Esophagus squamous epithelium (tissue), 5 donors: ENCODE measurements at regions not wholly inside any gene's neighbourhood (a gene's known extent, or its start where the extent isn't known, plus 50 kb on each side); places are given as distances from the start of the nearest gene placed in this dataset.
"Not testable (repeated sequence)": the region's sequence is repeated elsewhere in the genome, so short reads cannot be mapped to it uniquely, and the experiment has no call there.

Experiments used
- DNase-seq: peaks from one replicate; lab custom pipeline; 2025; lab: John Stamatoyannopoulos, UW
- H3K27ac ChIP-seq, 4 donors: fragments of 200-600 bp; sonication (generic); one replicate each; pipeline ENCODE4 v1.5.1; 2016 to 2019; ENCODE audit warnings: mild to moderate bottlenecking in 1 of 4
- H3K27me3 ChIP-seq, 4 donors: fragments of 200-600 bp; sonication (generic); 1 replicate in 3 of 4; 2 replicates in 1 of 4; pipeline versions ENCODE4 v1.5.1 to v1.6.0; 2017 to 2021; ENCODE audit warnings: antibody characterized with exemption in 1 of 4
- H3K36me3 ChIP-seq, 3 donors: fragments of 200-600 bp; sonication (generic); one replicate each; pipeline ENCODE4 v1.5.1; 2016 to 2019
- H3K4me1 ChIP-seq, 3 donors: fragments of 200-600 bp; sonication (generic); one replicate each; pipeline ENCODE4 v1.5.1; 2017 to 2019
- H3K4me3 ChIP-seq, 4 donors: fragments of 200-600 bp; sonication (generic); 1 replicate in 3 of 4; 2 replicates in 1 of 4; pipeline ENCODE4 v1.5.1; 2016 to 2019; ENCODE audit warnings: mild to moderate bottlenecking in 2 of 4, moderate library complexity in 1 of 4
- H3K9me3 ChIP-seq, 3 donors: fragments of 200-600 bp; sonication (generic); one replicate each; pipeline ENCODE4 v1.5.1; 2016 to 2019
- POLR2A ChIP-seq, 4 donors: fragments of 450-650 bp; IDR thresholded peaks; one replicate each; pipeline ENCODE4 v1.6.1; 2017; ENCODE audit warnings: antibody characterized with exemption in 4 of 4, mild to moderate bottlenecking in 4 of 4, moderate library complexity in 3 of 4
- WGBS, 2 donors: methylation state at CpG; one replicate each; pipeline ENCODE4 v1.1.5; 2018; 5-methylcytosine and 5-hydroxymethylcytosine counted together
- intact Hi-C: fragments of 100-400 bp; cut with DNase I; formaldehyde crosslinking; loops from one replicate; pipeline ENCODE4 v1.15.0; 2022
- TF ChIP-seq, protein P1 (sequence below), 6 experiments: fragments of 450-650 bp in 4 of 6; fragments of 200-600 bp in 2 of 6; sonication (generic) in 2 of 6; IDR thresholded peaks; one replicate each; pipeline ENCODE4 v1.5.1; 2016 to 2019; ENCODE audit warnings: antibody characterized with exemption in 6 of 6, mild to moderate bottlenecking in 4 of 6, moderate library complexity in 4 of 6
- donor health status: DM: yes; HTN: yes; CAD: no.

DNA sequence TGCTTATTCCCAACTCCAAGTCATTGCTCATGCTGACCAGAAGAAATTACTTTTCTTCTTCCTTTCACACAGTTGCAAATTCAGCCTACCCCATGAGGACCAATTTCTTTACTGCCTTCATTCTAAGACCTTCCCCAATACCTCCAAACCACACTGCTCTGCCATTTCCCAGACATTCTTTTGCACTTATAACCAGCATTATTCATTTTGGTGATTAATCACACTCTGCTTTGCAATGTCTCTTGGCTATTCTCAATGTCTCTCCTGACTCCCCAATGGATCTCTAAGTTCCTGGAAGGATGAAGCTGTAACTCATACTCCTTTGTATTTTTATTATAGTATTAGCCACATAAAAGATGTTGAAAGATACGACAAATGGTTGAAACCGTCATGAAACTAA lies 105.7 kb upstream of the RANBP3L start:
- no peak for TF ChIP-seq POLR2A (IDR thresholded peaks at IDR 0.05)
- TF ChIP-seq, protein P1, sequence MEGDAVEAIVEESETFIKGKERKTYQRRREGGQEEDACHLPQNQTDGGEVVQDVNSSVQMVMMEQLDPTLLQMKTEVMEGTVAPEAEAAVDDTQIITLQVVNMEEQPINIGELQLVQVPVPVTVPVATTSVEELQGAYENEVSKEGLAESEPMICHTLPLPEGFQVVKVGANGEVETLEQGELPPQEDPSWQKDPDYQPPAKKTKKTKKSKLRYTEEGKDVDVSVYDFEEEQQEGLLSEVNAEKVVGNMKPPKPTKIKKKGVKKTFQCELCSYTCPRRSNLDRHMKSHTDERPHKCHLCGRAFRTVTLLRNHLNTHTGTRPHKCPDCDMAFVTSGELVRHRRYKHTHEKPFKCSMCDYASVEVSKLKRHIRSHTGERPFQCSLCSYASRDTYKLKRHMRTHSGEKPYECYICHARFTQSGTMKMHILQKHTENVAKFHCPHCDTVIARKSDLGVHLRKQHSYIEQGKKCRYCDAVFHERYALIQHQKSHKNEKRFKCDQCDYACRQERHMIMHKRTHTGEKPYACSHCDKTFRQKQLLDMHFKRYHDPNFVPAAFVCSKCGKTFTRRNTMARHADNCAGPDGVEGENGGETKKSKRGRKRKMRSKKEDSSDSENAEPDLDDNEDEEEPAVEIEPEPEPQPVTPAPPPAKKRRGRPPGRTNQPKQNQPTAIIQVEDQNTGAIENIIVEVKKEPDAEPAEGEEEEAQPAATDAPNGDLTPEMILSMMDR (IDR thresholded peaks at IDR 0.05) = no peak
- DNase-seq = no peak

DNA sequence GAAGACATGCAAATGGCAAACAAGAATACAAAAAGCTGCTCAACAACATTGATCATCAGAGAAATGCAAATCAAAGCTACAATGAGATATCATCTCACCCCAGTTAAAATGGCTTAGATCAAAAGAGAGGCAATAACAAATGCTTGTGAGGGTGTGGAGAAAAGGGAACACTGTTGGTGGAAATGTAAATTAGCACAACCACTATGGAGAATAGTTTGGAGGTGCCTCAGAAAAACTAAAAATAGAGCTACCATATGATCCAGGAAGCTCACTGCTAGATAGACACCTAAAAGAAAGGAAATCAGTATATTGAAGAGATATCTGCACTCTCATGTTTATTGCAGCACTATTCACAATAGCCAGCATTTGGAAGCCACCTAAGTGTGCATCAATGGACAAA lies 108.0 kb upstream of the RANBP3L start:
- H3K4me3 ChIP-seq, H3K27ac ChIP-seq, DNase-seq, intact Hi-C loops, H3K36me3 ChIP-seq, H3K27me3 ChIP-seq, H3K9me3 ChIP-seq, H3K4me1 ChIP-seq: not testable (repeated sequence)

More for the DNA sequence above, 105.7 kb upstream of the RANBP3L start:
- Histone ChIP-seq H3K36me3 (no peaks in the 10 kb centered on the region), H3K27me3 (no peaks in the 10 kb centered on the region), H3K9me3 (no peaks in the 10 kb centered on the region), H3K27ac (no peak overlapping the region), H3K4me3 (no peak overlapping the region), H3K4me1 (peaks cover 0 to 5% (median 0%) of the 10 kb centered on the region in 3 donors)
- WGBS, 2 donors = 47 to 87% methylated on average over 2 of the region's 2 CpGs
- intact Hi-C loops = no loop called here

DNA sequence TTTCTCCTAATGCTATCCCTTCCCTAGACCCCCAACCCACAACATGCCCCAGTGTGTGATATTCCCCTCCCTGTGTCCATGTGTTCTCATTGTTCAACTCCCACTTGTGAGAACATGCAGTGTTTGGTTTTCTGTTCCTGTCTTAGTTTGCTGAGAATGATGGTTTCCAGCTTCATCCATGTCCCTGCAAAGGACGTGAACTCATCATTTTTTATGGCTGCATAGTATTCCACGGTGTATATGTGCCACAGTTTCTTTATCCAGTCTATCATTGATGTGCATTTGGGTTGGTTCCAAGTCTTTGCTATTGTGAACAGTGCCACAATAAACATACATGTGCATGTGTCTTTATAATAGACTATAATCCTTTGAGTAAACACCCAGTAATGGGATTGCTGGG lies 109.0 kb upstream of the RANBP3L start:
- H3K4me1 ChIP-seq, DNase-seq, intact Hi-C loops, H3K4me3 ChIP-seq, H3K27ac ChIP-seq, H3K9me3 ChIP-seq, H3K27me3 ChIP-seq, H3K36me3 ChIP-seq: not testable (repeated sequence)
- 72 to 89% methylated on average over 2 of the region's 2 CpGs for WGBS, 2 donors

DNA sequence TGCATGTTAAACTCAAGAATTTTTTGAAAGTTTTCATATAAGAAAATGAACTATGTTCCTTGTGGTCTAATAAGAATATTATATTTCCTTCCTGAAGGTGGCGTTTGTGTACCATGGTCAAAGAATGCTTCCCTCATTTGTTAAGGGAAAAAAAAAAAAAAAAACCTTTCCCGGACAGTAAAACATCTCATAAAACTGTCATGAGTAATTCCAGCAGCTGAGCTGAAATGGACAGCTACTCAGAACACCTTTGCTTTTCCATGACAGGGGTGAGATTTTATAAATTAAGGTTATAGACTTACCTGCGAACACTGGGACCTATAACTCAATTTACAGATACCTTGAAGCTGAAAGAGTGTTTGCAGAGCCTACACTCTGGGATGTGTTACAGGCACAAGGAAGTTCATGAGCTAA lies 113.2 kb upstream of the RANBP3L start:
- TF ChIP-seq POLR2A (IDR thresholded peaks at IDR 0.05) = no peak
- TF ChIP-seq, protein P1 (IDR thresholded peaks at IDR 0.05) = peak; percentile 19 to 62 (median 44)
- no peak for DNase-seq
- no peaks in the 10 kb centered on the region for H3K27me3 ChIP-seq
- WGBS, 2 donors = 20 to 24% methylated on average over 3 of the region's 3 CpGs
- H3K4me3 ChIP-seq = no peak overlapping the region
- H3K9me3 ChIP-seq = no peaks in the 10 kb centered on the region
- H3K4me1 ChIP-seq = peaks cover 3 to 45% (median 21%) of the 10 kb centered on the region in 3 donors
- no peak overlapping the region for H3K27ac ChIP-seq
- no peaks in the 10 kb centered on the region for H3K36me3 ChIP-seq
- intact Hi-C loops = loop anchor here (5.0 kb wide), 2 partner anchors 42 to 277 kb away; no protein-coding TSS in a partner anchor

DNA sequence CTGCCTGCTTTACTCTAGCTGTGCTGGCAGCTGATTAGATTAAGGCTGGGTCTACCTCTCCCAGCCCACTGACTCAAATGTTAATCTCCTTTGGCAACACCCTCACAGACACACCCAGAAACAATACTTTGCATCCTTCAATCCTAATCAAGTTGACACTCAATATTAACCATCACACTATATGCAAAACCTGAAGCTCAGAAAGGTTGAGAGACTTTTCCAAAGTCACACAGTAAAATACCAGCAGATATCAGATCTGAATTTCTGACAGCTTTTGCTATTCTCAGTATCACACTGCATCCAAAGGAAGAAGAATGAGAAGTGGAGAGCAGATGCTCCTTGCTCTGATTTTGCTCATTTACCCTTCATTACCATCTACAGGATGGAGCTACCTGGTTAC lies 114.9 kb upstream of the RANBP3L start:
- TF ChIP-seq, protein P1 (IDR thresholded peaks at IDR 0.05) = no peak
- no peak for TF ChIP-seq POLR2A (IDR thresholded peaks at IDR 0.05)

DNA sequence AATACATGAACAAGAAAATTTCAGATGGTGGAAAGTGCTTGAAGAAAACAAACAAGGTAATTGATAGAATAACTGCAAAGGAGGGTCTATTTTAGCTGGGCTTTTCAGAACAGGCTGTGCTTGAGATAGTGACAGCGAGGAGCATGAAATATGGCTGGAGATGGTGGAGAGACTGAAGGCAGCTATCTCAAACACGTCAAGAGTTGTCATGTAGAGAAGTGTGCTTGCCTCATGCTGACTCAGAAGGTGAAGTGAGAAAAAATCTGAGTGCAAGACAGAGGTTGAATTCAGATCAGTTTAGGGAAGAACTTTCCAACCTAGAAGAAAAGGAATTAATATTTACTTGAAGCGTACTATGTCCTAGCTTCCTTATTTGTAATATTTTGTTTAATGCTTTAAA lies 115.5 kb upstream of the RANBP3L start:
- H3K27me3 ChIP-seq = no peaks in the 10 kb centered on the region
- 43 to 45% methylated on average over 3 of the region's 3 CpGs for WGBS, 2 donors
- H3K36me3 ChIP-seq = no peaks in the 10 kb centered on the region
- H3K27ac ChIP-seq = peak overlapping the region; percentile 65 to 73 (median 70)
- no peak for DNase-seq
- H3K4me3 ChIP-seq = no peak overlapping the region
- TF ChIP-seq POLR2A (IDR thresholded peaks at IDR 0.05) = no peak
- TF ChIP-seq, protein P1 (IDR thresholded peaks at IDR 0.05) = no peak
- no peaks in the 10 kb centered on the region for H3K9me3 ChIP-seq
- intact Hi-C loops = loop anchor here (5.0 kb wide), 2 partner anchors 40 to 275 kb away; no protein-coding TSS in a partner anchor
- peaks cover 3 to 45% (median 21%) of the 10 kb centered on the region in 3 donors for H3K4me1 ChIP-seq

More for the DNA sequence above, 114.9 kb upstream of the RANBP3L start:
- no peaks in the 10 kb centered on the region for H3K9me3 ChIP-seq
- H3K27me3 ChIP-seq = no peaks in the 10 kb centered on the region
- H3K4me3 ChIP-seq = no peak overlapping the region
- intact Hi-C loops = loop anchor here (5.0 kb wide), 2 partner anchors 41 to 276 kb away; no protein-coding TSS in a partner anchor
- peaks cover 3 to 45% (median 21%) of the 10 kb centered on the region in 3 donors for H3K4me1 ChIP-seq
- peak overlapping the region in 2 of 4 donors; percentile 40 to 71 for H3K27ac ChIP-seq
- DNase-seq = no peak
- H3K36me3 ChIP-seq = no peaks in the 10 kb centered on the region
